Umbilical cord (tissue), 1 donor: ENCODE measurements at regions not wholly inside any gene's neighbourhood (a gene's known extent, or its start where the extent isn't known, plus 50 kb on each side); places are given as distances from the start of the nearest gene placed in this dataset.

Experiments used
- DNase-seq: peaks from one replicate; pipeline ENCODE4 v3.0.0-alpha.2; 2015; ENCODE audit warnings: low spot score

- DNase-seq = no peak
Measured at GRCh38 chr1:88284666-88285366, 399.3 kb upstream of the PKN2 start.

GRCh38 chr1:88286716-88287115 is 397.4 kb upstream of the PKN2 start:
- DNase-seq = no peak

- DNase-seq = no peak
Measured at GRCh38 chr1:88288571-88288970, 395.5 kb upstream of the PKN2 start.

- DNase-seq = no peak
Measured at GRCh38 chr1:88289401-88290102, 394.5 kb upstream of the PKN2 start.

- DNase-seq = no peak
Measured at GRCh38 chr1:88291611-88292354, 392.3 kb upstream of the PKN2 start.

GRCh38 chr1:88293691-88294190 is 390.3 kb upstream of the PKN2 start:
- no peak for DNase-seq

DNA sequence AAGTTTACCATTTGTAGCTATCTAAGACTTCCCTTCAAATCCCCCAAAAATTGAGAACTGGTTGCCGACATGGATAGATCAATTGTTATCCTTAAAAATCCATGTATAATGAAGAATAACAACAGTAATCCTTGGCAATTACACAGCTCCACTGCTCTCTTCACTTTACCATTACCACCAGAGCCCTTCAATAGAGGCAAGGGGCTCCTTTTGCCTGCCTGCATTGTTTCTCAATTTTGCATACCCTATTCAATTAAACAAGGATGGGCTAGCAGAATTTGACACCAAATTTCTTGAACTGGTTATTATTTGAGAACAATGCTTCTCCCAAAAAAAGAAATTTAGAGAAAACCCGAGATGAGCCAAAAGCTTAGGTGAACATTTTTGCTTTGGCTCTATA is 387.8 kb upstream of the PKN2 start:
- DNase-seq = no peak

DNA sequence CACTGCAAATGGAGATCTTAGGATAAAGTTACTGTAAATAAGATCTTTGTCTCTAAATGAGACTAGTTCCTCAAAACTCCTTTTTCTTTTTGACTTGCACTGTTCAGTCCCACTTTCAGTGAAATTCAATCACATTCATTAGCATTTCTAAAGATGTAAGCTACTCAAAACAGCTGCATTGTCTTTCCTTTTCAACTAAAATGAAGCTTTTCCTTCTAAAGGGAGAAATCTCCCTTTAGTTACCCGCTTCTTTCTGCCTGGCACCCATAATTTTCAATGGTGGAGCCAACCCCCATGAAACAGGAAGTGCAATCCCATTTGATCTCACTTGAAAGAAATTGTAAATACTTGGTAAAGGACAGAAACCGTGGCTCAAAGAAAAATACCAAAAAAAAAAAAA is 387.4 kb upstream of the PKN2 start:
- DNase-seq = no peak

DNA sequence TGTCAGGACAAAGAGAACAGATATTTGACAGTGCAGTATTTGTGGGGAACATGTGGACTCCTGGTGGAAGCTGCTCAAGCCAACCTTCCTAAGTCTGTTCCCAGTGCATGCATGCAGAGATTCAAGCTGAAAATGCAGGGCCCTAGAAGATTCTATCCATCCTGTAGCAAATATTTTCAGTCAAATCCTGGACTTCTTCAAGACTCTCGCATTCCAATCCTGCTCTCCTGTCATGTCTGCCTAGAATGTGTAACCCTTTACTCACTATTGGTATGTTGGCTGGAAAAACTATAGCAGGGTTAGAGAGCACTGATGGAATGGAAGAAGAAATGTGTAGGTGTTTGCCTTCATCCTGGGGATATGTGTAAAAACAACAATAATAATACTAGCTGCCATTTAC is 385.6 kb upstream of the PKN2 start:
- DNase-seq = peak; percentile 15

- no peak for DNase-seq
Measured at GRCh38 chr1:88300752-88301263, 383.3 kb upstream of the PKN2 start.

DNA sequence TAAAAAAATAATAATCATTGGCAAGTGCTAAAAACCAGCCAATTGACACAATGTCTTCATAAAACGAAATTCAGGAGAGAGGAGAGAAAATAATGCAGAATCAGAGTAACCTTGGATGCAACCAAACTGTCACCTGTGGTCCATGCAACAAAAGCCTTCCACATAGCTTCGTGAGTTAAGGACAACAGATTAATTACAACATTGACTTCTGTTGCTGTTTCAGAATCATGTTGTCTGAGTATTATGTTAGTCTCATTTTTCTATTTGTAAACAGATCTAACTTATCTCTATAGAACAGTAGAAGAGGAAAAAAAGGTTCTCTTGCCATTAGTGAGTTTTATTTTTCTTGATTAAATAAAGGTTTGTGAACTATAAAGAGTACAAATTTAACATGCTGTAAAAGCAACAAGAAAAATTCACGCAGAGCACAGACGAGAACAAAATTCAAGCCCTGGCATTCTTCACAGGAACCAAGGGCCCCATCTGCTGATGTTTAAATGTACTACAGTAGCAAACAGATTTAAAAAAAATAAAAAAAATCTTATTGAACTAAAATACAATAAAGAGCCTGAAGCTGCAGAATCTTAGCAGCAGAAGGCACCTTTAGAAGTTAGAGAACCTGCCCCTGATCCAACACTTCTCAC is 381.1 kb upstream of the PKN2 start:
- DNase-seq = peak; percentile 68

DNA sequence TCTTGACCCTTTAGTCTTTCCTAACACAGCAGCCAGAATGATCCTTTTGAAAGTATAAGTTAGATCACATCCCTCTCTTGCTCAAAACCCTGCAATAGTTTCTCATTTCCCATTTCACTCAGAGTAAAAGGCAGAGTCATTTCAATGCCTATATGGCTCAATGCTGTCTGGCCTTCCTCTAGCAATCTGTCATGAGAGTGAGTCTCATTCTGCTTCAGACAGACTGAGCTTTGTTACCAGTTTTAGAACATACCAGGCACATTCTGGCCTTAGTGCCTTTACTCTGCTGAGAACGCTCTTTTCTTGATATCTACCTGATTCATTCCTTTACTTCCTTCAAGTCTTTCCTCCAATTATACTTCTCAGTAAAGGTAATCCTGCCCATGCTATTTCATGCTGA is 372.8 kb upstream of the PKN2 start:
- DNase-seq = peak; percentile 15

DNA sequence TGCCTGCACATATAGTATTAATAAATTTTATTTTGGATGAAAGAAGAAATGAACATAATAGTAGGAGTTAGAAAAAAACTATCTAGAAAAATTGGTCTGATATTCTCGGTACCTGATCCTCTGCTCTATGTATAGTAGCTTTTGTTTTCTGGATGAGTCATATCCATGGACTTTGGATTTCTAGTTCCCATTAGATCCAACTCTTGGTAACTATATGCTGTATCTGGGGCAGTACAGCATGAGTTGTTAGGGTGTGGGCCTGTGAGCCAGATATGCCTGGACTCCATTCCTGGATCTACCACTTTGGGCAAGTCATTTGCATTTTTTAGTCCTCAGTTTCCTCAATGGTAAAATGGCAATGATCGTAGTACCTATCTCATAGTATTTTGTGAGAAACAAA is 372.2 kb upstream of the PKN2 start:
- DNase-seq = no peak

- DNase-seq = no peak
Measured at GRCh38 chr1:88317396-88317795, 366.7 kb upstream of the PKN2 start.

DNA sequence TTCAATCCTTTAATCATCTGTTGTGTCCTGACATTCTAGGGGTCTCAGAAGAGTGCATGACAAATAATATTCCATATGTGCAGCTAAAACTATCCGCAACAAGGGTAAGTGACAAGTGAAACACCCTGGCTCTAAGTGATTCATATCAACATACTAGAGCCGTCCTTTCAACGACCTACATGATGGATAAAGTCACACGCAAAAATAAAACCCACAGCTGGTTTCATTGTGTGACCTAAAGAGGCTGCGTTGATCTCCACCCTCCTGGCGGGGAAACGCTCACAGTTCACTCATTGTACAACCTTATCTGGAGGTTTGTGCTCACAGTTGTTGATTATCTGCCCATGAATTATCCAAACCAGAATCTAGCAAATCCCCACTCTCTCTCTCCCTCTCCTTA is 365.3 kb upstream of the PKN2 start:
- DNase-seq = no peak

GRCh38 chr1:88320291-88320690 is 363.8 kb upstream of the PKN2 start:
- no peak for DNase-seq

DNA sequence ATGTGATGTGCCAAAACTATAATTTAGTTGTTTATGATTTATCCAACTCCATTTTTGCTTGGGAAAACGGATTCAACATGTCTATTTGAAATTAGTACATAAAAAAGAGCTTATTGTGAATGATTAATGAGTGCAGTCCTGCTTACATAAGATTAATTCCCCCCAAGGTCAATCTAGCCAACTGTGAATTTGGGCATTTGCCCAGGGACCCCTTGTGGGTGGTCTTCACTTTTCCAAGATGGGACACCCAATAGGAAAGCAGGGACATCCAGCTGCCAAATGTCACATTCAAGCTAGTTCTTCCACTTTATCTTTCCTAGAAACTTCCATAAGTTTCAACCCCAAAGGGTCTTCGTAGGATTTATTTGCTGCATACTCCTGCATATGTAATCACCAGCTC is 362.4 kb upstream of the PKN2 start:
- DNase-seq = no peak

DNA sequence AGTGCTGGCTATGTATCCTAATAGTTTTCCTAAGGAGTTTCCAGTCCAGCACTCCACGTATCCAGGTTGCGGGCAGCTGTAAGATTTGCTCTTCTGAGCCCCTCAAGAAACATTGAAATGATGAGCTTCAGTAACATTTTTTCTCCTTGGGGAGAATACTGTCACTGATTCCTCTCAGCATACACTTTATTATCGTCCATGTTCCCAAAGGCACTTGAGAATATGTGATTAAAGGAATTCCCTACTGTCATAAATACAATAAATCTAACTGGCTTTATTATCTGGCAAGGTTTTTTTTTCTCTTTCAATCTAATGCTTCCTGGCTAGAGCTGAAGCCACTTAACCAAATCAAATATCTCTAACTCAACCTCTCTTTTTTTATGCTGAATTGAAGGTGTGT is 359.2 kb upstream of the PKN2 start:
- peak; percentile 13 for DNase-seq

DNA sequence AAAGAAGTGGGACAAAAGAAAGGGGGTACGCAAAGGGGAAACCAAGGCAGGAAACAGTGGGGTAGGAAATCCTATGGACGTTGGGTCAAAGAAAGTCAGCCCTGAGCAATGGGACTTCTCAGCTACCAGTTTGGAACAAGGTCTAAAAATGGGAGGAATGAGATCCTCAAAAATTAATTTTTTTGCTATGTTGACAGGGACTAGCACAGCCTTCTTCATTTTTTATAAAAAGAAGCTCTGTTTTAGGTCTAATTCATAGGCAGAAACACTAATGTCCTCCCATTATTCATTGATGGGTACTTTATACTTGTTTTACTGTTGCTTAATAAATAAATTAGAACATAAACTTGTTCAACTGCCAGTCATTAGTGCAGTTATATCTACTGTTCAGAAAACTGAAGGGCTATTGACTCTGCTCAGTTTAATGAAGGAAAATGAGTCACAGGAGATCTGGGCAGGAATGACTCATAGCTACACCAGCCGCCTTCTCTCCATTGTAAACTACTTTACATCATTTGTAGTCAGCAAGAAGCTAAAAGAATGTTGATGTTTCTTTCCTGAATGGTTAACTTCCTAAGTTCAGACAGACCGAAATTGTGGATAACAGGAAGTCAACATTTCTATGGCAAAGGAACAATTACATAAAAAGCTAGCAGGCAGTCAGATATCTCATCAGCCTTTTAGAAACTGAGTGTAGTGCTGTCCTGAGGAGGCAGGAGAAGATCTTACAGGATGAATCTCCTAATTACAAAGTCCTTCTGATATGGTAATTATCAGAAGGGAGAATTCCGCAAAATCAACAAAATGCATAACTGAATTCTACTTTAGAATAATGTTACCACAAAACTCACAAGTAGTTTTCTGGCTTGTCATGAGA is 356.4 kb upstream of the PKN2 start:
- peak; percentile 85 for DNase-seq

DNA sequence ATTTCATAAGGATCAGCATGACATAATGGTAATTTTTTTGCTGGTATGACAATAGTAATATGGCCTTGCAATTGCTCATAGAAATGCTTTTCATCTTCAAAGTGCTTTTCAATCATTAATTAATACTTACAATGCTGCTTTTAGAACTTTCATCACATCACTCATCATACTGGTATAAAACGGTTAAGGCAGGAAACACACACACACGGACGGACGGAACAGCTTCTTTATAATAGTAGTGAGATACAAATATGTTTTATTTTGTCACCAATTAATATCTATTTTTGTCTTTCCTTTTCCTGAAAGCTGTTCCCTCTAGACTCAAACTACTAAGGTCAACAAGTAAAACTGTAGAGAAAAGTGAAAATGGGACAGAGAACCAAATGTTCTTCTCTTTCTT is 353.9 kb upstream of the PKN2 start:
- no peak for DNase-seq
